ENCODE measurements at regions not wholly inside any gene's neighbourhood (a gene's known extent, or its start where the extent isn't known, plus 50 kb on each side); places are given as distances from the start of the nearest gene placed in this dataset.

GRCh38 chr5:158082696-158083287, 223.8 kb upstream of the CLINT1 start:
- no peak for DNase-seq

GRCh38 chr5:158080112-158080511, 221.2 kb upstream of the CLINT1 start:
- no peak for DNase-seq

DNA sequence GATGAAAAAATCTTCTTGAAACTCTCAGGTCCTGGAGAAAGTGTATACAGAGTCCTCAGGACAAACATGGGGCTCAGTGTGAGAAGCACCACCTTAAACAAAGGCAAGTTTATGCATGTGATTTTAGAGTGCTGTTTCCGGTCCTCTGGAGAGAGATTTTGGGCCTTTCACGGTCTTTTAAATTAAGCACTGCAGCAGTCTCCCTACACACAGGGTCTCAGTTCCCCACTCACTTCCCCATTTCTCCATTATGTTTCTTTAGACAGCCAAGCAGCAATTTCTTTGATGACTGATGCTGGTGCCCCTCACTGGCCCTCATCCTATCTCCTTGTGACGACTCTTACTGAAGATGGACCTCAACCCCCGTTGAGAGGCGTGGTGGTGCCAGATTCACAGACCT, 220.2 kb upstream of the CLINT1 start:
- DNase-seq: no peak

DNA sequence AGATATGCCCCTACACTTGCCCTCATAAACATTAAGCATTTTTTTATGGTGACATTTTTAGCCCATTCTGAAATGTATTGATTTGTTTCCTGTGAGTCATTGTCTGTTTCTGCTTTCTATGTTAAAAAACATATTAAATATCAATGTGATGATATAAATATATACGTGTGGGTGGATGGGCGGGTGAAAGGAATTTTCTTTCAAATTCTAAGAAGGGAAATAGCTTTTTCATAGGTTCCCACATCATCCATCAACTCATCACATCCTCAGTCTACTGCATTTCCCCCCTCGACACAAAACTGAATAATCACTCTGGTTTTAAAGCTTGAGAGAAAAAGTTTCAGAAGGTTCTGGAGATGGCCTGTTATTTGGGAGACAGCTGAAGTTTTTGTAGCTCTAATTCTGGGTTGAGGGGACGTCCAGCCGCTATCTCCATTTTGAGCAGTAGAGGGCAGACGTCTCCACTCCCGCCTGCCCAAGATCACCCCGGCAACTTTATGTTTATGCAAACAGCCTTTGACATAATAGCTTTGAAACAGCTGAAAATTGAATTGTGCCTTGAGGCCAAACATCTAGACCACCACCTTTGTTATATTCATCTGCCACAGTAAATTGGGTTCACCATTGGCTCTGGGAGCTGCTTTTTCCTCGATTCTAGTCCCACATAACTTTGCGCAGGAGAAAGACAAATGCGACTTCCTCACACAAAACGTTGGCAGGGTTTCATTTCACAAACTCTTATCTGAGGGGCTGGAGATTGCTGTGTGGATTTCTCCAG, 216.2 kb upstream of the CLINT1 start:
- DNase-seq: peak; percentile 27

- no peak for DNase-seq
Measured at GRCh38 chr5:158074597-158074991, 215.6 kb upstream of the CLINT1 start.

DNA sequence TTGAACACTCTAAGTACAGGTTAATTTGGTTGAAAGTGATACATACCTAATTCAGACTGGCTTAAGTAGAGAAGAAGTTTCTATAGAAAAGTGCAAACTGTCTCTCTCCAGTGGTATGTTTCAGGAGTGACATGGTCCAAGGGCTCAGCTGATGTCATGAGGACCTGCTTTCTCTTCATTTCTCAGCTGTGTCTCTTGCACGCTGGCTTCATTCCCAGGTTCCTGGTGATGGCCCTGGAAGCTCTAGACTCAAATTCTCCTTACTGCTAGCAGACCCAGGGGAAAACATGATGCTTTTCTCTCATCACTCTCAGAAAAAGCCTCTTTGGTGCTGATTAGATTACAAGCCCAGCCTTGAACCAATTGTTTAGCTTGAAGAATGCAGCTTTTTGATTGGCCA, 211.9 kb upstream of the CLINT1 start:
- DNase-seq: no peak

DNA sequence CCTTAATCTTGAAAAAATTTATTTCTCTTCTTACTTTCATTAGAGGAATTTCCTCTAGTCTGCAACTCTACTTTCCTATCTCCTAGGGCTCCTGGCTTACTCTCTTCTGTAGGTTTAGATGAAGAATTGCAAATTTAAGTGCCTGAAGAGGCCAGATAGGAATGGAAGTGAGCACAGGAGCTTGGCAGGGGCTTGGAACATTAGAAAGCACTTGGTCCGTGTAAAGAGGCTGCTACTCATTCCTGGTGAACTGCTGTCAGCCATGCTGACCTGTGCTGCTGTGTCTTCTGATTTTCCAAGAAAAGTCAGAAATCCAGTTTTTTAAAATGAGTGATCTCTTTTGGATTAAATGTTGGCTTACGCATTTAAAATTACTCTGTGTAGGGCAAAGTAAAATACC, 210.9 kb upstream of the CLINT1 start:
- no peak for DNase-seq

DNA sequence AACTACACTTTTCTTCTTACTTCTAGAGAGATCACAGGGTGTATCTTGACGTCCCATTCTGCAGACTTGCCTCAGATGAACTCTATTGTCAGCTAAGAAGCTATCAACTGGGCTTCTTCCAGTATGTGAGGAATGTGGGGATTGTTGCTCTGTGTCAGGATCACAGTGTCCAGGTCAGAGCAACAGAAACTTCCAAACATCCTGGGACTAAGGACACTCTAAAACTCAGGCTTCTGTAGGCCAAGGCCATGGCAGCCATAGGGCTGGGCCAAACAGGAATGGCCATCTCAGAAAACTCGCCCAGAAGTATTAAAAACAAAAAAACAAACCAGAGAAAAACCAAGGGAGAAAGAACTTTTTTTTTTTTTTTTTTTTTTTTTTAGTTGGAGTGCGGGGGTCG, 210.0 kb upstream of the CLINT1 start:
- no peak for DNase-seq

- DNase-seq: no peak
Measured at GRCh38 chr5:158066076-158066475, 207.1 kb upstream of the CLINT1 start.

DNA sequence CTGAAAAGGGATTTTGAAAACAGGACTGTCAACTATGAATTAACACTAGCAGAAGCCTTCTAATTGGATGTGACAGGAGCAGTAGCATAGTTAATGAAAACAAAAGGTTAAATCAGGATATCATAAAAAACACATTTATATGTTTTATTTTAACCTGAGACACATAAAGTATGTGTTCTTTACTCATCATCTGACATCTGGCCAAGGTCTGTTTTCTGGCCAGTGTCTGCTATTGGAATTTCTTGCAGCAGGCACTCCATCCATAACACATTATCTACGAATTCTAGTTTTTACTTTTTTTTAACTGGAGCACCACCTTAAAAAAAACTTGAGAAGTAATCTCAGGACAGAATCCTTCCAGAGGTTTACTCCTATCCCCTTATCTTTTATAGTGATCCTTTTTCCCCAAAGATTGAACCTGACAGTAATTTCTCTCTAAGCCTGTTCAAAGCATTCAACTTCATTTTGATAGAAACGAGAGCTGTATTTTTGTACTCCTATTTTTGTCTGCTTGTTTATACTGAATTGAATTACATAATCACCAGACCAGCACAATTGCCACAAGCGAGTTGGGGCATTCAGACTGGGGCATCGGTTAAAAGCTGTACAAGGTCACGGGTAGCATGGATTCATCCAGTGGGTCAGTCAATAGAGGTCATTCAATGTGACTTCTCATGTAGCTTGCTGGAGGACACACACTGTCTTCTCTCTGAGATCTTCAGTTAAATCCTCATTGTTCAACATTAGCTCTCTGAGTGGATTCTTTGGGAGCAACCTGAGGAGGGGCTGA, 205.6 kb upstream of the CLINT1 start:
- no peak for DNase-seq

DNA sequence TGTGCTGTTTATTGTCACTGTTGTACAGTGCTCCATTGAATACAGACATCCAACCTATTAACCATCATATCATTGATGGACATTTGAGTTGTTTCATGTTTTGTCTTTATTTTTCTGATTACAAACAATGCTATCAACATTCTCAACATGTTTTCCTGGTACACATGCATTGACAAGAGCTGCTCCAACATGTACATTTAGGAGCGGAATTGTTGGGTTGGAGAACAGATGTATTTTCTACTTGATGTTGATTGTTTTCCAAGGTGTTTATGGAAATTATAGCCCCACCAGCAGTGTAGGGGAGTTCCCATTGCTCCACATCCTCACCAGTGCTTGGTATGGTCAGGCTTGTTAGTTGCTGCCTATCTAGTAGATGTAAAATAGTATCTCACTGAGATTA, 204.1 kb upstream of the CLINT1 start:
- no peak for DNase-seq

GRCh38 chr5:158061451-158061850, 202.5 kb upstream of the CLINT1 start:
- no peak for DNase-seq

GRCh38 chr5:158060212-158060611, 201.3 kb upstream of the CLINT1 start:
- no peak for DNase-seq

DNA sequence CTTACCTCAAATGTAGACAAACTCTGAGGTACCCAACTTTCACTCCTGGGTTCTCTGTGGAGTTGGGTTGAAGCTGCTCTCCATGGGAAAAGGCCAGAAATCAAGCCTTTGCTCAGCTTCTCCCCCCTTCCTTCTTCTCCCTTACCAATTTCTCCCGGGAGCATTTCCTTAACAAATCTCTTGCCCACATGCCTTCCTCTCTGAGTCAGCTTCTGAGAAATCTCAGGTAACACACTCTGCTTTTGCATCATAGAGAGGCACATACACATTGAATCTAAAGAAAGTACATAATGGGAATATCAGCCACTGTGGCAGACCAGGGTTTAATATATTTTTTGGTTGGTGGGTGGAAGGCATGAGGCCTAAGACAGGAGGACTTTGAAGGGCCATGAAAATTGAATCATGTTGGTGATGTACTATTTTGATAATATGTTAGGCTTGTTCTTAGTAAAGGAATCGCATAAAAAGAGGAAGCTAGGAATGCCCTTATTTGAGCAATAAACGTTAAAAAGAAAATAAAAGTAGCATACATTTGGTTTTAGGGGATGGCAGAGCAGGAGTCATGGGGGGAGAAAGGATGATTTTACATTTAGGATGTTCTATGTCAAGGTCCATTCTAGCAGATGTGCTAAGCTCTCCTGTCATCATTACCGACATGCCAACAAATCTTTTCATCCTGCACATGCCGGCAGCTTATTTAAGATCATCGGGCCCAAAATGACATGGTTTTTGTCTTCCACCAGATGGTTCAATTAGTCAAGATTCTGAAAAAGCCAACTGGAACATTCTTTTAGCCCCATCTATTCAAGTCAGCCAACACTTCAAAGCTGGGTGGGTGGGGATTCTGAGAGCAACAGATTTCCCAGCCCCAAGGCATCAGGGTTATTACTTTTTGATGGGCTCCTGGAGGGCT, 199.5 kb upstream of the CLINT1 start:
- DNase-seq: no peak

- no peak for DNase-seq
Measured at GRCh38 chr5:158056130-158056825, 197.3 kb upstream of the CLINT1 start.

- DNase-seq: no peak
Measured at GRCh38 chr5:158055111-158055501, 196.2 kb upstream of the CLINT1 start.

GRCh38 chr5:158054223-158055110, 195.5 kb upstream of the CLINT1 start:
- no peak for DNase-seq

GRCh38 chr5:158051036-158051435, 192.1 kb upstream of the CLINT1 start:
- no peak for DNase-seq

DNA sequence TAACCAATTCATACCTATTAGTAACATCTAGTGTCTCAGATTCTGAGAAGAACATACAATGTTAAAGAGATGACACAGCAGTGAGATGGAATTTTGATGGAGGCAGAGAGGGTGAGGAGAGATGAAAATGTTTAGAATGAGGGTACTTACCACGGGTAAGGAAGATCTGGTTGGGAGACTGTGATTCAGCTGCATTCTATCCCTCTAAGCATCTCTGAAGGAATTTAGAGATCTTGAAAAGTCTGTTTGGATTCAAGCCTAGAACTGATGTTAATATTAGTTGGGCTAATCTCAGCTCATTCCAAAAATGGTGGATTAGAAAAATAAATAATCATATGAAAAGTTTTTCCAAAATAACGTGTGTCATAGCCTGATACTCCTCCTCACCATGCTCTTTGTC, 191.5 kb upstream of the CLINT1 start:
- no peak for DNase-seq

DNA sequence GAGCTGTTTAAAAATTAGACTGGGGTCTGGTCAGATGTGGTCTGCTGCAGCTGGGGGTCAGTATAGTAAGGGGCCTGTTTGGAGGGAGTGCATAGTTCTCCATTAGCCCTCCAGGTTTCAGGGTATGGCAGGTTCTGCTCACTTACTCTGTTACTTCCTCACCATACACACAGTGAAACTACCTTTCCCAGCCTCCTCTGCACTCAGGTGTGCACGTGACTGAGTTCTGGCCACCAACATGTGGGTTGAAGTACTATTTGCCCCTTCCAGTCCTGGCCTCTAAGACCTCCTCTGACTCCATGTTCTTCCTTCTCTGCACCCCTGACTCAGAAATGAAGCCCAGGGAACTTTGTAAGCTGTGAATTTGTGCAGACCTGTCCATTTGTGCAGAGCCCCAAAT, 190.5 kb upstream of the CLINT1 start:
- no peak for DNase-seq

GRCh38 chr5:158045696-158046095, 186.8 kb upstream of the CLINT1 start:
- no peak for DNase-seq

Measured in NCI-H1105 (cell line).